ENCODE measurements at regions not wholly inside any gene's neighbourhood (a gene's known extent, or its start where the extent isn't known, plus 50 kb on each side); places are given as distances from the start of the nearest gene placed in this dataset.

DNA sequence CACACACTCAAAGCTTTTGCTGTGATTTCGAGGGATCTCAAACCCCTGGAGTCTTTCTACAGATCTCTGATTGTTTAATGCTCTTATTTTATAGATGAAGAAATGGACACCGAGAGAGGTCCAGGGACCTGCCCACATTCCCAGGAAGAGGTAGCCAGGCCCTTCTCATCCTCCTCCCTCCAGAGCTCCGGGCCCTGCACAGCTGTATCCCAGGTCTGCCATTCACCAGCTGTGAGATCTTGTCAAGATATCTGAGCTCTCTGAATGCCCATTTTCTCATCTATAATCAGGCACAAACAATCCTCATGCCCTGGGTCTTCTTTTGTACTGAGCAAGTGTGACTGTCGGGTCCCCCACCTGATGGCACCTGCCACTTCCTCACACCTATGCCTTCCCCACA is 98.2 kb upstream of the ALX4 start:
- POLR2A ChIA-PET: no interaction called here
- Histone ChIP-seq H3K27me3 (ENCODE audit: control insufficient read depth, insufficient read depth, low read length) (no peaks in the 10 kb centered on the region; the same call in 1 of the 2 replicates), H3K36me3 (ENCODE audit: control insufficient read depth, insufficient read depth, low read length) (no peaks in the 10 kb centered on the region), H3K4me3 (ENCODE audit: low read depth, low read length) (no peak overlapping the region)
- TF ChIP-seq, protein P1, sequence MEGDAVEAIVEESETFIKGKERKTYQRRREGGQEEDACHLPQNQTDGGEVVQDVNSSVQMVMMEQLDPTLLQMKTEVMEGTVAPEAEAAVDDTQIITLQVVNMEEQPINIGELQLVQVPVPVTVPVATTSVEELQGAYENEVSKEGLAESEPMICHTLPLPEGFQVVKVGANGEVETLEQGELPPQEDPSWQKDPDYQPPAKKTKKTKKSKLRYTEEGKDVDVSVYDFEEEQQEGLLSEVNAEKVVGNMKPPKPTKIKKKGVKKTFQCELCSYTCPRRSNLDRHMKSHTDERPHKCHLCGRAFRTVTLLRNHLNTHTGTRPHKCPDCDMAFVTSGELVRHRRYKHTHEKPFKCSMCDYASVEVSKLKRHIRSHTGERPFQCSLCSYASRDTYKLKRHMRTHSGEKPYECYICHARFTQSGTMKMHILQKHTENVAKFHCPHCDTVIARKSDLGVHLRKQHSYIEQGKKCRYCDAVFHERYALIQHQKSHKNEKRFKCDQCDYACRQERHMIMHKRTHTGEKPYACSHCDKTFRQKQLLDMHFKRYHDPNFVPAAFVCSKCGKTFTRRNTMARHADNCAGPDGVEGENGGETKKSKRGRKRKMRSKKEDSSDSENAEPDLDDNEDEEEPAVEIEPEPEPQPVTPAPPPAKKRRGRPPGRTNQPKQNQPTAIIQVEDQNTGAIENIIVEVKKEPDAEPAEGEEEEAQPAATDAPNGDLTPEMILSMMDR (IDR thresholded peaks at IDR 0.05; ENCODE audit: insufficient read depth, low read depth, low read length): no peak
- no peak for DNase-seq (ENCODE audit: low read depth)
- CTCF ChIA-PET: no interaction called here

DNA sequence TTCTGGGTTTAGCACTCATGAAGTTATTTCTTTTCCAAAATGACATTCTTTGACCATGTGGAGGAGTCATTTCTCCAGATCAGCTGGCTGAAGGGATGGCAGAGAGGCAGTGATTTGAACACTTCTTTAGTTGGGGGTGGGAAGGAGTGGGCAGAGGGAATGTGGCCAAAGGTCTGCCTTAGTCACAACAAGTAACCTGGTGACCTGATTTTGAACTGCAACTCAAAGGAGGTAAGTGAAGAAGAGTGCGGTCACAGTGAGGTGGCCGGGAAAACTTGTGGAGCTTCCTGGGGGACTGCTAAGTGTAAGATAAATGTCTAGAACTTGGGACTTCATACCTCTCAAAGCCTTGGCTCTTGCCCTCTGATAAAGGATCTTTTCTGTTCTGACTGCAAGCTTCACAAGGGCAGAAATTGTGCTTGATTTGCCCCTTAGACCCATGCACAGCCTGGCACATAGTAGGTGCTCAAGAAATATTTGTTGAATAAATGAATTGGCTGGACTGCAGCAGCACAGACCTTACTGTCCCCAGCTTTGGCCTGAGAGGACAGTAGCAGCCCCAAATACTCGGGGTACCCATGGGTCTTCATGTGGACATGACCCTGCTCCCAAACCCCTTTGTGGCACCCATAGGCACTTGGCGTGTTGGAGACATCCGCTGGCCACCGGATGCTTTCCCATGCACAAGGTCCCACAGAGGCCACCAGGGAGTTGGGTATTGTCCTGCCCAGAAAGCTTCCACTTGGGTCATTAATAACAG is 99.0 kb upstream of the ALX4 start:
- no peaks in the 10 kb centered on the region; the same call in 1 of the 2 replicates for H3K27me3 ChIP-seq (ENCODE audit: control insufficient read depth, insufficient read depth, low read length)
- TF ChIP-seq, protein P1 (IDR thresholded peaks at IDR 0.05; ENCODE audit: insufficient read depth, low read depth, low read length): no peak
- H3K4me3 ChIP-seq (ENCODE audit: low read depth, low read length): no peak overlapping the region
- CTCF ChIA-PET: no interaction called here
- H3K36me3 ChIP-seq (ENCODE audit: control insufficient read depth, insufficient read depth, low read length): no peaks in the 10 kb centered on the region
- POLR2A ChIA-PET: no interaction called here
- DNase-seq (ENCODE audit: low read depth): no peak

GRCh38 chr11:44409558-44410236 is 99.8 kb upstream of the ALX4 start:
- DNase-seq (ENCODE audit: low read depth): no peak
- CTCF ChIA-PET: interaction anchor here (0.6 kb wide), 1 partner anchor 55 kb away, joined by 3 read pairs; no protein-coding TSS in a partner anchor

DNA sequence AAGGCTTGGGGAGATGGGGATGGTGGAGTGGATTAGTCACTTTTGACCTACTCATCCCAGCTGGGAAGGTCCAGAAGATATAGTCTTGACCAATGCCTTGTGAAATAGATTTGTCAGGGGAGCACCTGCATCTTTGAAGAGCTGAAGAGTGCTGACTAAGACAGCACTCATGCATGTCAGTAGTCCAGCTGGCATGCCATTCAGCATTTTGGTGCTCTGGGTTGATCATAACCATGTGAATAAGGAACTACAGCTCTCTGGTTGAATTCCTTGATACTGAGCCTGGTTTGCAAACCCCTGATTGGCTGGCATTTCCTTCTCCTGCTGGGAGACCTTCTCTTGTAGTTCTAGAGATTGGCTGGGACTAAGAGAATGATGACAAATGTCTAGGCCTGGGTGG is 106.8 kb upstream of the ALX4 start:
- H3K27me3 ChIP-seq (ENCODE audit: control insufficient read depth, insufficient read depth, low read length): peaks cover 6% of the 10 kb centered on the region
- ChIA-PET CTCF (no interaction called here), POLR2A (no interaction called here)
- H3K36me3 ChIP-seq (ENCODE audit: control insufficient read depth, insufficient read depth, low read length): no peaks in the 10 kb centered on the region
- no peak overlapping the region for H3K4me3 ChIP-seq (ENCODE audit: low read depth, low read length)
- no peak for DNase-seq (ENCODE audit: low read depth)
- TF ChIP-seq, protein P1 (IDR thresholded peaks at IDR 0.05; ENCODE audit: insufficient read depth, low read depth, low read length): no peak

More at GRCh38 chr11:44409558-44410236, 99.8 kb upstream of the ALX4 start:
- TF ChIP-seq, protein P1 (IDR thresholded peaks at IDR 0.05; ENCODE audit: insufficient read depth, low read depth, low read length): no peak
- Histone ChIP-seq H3K4me3 (ENCODE audit: low read depth, low read length) (no peak overlapping the region), H3K27me3 (ENCODE audit: control insufficient read depth, insufficient read depth, low read length) (no peaks in the 10 kb centered on the region; the same call in 1 of the 2 replicates), H3K36me3 (ENCODE audit: control insufficient read depth, insufficient read depth, low read length) (no peaks in the 10 kb centered on the region)
- POLR2A ChIA-PET: no interaction called here

GRCh38 chr11:44417731-44418455 is 108.0 kb upstream of the ALX4 start:
- POLR2A ChIA-PET: no interaction called here
- no peak for DNase-seq (ENCODE audit: low read depth)
- CTCF ChIA-PET: no interaction called here
- H3K36me3 ChIP-seq (ENCODE audit: control insufficient read depth, insufficient read depth, low read length): no peaks in the 10 kb centered on the region
- H3K4me3 ChIP-seq (ENCODE audit: low read depth, low read length): no peak overlapping the region
- TF ChIP-seq, protein P1 (IDR thresholded peaks at IDR 0.05; ENCODE audit: insufficient read depth, low read depth, low read length): no peak
- H3K27me3 ChIP-seq (ENCODE audit: control insufficient read depth, insufficient read depth, low read length): peaks cover 6% of the 10 kb centered on the region
